ENCODE measurements at regions not wholly inside any gene's neighbourhood (a gene's known extent, or its start where the extent isn't known, plus 50 kb on each side); places are given as distances from the start of the nearest gene placed in this dataset.

DNA sequence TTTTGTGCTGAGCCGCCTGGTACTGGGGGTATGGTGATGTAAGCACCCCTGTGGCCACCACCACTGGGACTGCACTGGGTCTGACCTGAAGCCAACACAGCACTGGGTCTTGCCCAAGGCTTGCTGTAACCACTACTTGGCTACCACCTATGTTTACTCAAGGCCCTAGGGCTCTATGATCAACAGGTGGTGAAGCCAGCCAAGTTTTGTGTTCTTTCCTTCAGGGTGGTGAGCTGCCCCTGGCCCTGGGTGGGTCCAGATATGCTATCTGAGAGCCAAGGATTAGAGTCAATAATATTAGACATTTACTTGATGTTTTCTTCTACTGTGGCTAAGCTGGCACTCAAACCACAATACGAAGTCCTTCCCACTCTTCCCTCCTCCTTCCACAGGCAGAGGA, 55.1 kb upstream of the PAGE4 start:
- no peak for DNase-seq

- no peak for DNase-seq
Measured at GRCh38 chrX:49767236-49767635, 61.9 kb upstream of the PAGE4 start.

- DNase-seq = no peak
Measured at GRCh38 chrX:49762175-49762720, 66.5 kb upstream of the PAGE1 start.

DNA sequence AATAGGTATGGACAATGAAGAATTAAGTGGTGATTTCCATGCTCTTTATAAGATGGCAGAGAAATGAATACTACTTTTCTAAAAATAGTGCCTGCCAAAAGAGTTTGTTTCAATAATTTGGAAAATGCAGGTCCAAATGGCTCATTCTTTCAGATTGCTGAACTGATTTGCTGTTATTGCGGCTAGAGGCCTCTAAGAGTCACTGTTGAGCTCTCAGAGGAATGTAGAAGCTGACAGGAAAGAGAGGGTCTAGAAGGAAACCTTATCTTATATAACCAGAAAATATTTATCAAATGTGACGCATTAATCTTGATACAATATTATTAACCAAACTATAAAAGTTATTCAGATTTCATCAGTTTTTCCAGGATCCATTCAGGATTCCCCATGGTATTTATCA, 65.7 kb upstream of the PAGE1 start:
- DNase-seq = peak; percentile 0

DNA sequence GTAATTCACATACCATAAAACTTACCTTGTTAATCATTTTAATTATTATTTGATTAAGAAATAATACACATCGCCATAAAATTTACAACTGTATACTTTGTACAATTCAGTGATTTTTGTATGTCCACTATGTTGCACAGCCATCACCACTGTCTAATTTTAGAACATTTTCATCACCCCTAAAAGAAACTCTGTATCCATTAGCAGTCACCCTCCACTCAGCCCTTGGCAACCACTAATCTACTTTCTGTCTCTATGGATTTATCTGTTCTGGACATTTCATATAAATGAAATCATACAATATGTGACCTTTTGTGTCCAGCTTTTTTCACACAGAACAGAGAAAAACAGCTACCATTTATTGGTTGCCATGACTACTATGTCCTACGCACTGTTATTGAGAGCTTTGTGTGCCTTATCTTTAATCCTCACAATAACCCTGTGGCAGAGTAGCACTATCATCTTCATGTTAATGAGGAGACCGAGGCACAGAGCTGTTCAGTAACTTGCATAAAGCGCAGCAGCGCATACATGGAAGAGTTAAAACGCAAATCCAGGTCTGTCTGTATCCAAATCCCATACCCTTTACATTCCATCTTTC, 64.6 kb upstream of the PAGE1 start:
- no peak for DNase-seq

DNA sequence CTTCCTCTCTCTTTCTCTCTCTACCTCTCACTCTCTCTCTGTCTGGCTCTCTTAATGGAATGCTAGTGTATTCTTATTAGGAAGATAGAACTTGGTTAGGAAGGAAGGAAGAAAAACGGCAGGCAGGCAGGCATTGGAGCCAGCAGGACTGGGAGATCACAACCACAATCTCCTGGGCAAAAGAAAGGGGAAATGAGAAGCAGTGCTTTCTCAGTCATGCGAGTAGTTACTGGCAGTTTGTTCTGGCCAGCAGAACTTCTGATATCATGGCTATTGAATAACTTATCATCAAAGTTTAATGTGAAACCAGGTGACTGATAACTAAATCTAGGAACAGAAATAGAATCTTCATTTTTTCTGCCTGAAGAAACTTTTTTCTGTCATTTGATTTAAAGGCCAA, 60.9 kb upstream of the PAGE1 start:
- no peak for DNase-seq

GRCh38 chrX:49754233-49754857, 58.6 kb upstream of the PAGE1 start:
- DNase-seq = peak; percentile 15

GRCh38 chrX:49753691-49754090, 57.9 kb upstream of the PAGE1 start:
- DNase-seq = no peak

- DNase-seq = no peak
Measured at GRCh38 chrX:49748211-49748956, 52.6 kb upstream of the PAGE1 start.

DNA sequence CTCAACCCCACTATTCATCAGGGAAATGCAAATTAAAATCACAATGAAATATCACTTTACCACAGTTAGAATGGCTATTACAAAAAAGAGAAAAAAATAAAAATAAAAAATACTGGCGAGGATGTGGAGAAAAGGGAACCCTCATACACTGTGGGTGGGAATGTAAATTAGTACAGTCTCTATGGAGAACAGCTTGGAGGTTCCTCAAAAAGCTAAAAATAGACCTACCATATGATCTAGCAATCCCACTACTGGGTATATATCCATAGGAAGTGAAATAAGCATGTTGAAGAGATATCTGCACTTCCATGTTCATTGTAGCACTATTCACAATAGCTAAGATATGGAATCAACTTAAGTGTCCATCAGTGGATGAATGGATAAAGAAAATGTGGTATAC, 50.5 kb upstream of the PAGE1 start:
- DNase-seq = no peak

All from fibroblast of upper back skin (primary cell).